SH-SY5Y (cell line): ENCODE measurements at regions not wholly inside any gene's neighbourhood (a gene's known extent, or its start where the extent isn't known, plus 50 kb on each side); places are given as distances from the start of the nearest gene placed in this dataset.

Experiments
- GATA2 ChIP-seq: IDR thresholded peaks from 2 replicates; pipeline ENCODE4 v1.6.1; 2011; ENCODE audit warnings: mild to moderate bottlenecking, low read depth, low read length
- GATA3 ChIP-seq: IDR thresholded peaks from 2 replicates; pipeline ENCODE4 v1.6.1; 2011; ENCODE audit warnings: low read depth, mild to moderate bottlenecking, low read length, moderate library complexity

DNA sequence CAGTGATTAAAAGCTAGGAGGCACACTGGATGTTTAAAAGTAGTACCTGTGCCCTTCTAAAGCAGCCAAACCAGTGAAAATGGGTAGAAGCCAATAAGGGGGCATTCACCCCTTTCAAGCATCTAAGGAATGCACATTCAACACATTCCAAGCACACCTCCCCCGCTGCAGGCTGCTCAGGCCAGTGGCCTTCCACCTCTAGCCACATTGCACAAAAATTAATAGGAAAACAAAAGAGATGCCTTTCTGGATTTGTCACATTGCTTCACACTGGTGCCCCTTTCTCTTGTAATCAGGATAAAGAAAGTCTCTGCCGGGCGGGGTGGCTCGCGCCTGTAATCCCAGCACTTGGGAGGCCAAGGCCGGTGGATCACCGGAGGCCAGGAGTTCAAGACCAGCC lies 834.0 kb downstream of the USP25 start:
- TF ChIP-seq GATA3 (no peak), GATA2 (no peak)

DNA sequence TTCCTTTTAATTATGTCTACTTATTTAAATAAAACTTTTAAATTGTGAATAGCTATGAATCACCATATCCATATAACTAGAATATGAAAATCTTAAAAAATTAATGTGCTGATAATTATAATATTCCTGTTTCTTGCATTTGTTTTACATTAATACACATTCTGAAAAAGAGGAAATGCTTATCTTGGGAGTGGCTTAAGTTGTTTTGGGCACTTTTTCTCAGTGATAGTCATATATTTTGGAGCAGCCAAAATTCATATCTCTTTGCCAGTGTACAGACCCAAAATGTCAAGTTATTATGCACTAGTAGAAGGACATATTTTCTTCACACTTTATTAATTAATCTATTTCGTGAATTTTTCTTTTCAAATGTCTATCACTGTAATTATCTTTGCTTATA lies 838.5 kb downstream of the USP25 start:
- TF ChIP-seq GATA2 (no peak), GATA3 (no peak)

DNA sequence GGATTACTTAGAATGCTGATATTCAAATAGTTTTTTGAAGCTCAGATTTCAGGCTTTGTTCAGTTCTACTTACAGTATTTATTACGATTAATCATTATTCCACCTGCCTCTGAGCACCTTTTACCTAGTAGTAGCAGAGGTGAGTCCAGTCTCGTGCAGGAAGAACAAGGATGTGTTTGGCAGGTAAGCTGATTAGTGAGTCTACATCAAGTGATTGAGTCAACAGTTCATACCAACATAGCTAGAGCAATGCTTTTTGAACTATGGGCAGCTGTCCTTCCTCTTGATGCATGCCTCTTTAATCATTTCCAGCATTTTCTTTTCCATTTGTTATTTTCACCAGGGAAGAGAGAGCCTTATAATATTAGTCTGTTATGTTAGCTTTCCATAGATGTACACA lies 838.9 kb downstream of the USP25 start:
- TF ChIP-seq GATA2 (no peak), GATA3 (no peak)

GRCh38 chr21:16569679-16570078 lies 839.9 kb downstream of the USP25 start:
- TF ChIP-seq GATA3 (no peak), GATA2 (no peak)

- TF ChIP-seq GATA2 (no peak), GATA3 (no peak)
These were observed 840.4 kb downstream of the USP25 start for GRCh38 chr21:16570171-16570570.

DNA sequence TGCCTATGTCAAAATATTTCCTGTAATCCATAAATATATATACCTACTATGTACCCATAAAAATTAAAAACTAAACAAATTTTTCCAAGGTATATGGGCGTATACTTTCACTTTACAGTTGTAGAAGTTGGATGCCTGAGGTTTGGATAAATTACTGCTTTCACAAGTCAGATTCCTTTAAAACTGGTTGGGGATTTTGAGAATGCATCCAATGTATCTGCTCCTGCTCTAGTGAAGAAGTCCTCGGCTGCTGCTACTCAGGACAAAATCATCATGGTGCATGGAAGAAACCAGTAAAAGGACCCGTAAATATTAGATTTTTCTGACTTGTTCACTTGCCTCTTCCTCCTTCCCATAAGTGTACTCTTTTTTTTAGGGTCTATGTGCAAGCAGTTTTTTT lies 841.1 kb downstream of the USP25 start:
- TF ChIP-seq GATA2 (no peak), GATA3 (no peak)

DNA sequence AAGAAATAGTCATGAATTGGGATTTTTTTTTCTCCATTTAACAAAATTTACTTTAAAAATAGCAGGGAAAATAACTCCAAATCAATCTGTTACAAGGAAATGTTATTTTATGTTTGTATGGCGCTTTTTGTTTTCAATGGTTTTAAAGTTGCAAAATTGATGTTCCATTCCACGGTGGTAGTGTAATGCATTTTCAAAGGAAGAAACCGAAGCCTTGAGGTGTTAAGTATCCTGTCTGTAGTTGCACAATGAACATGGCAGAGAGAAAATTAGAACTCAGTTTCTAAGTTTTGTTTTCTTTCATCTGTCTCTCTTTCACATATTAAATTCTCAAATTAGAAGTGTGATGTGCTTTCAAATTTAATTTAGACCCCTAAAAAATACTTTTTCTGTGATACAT lies 841.8 kb downstream of the USP25 start:
- TF ChIP-seq GATA3 (no peak), GATA2 (no peak)

DNA sequence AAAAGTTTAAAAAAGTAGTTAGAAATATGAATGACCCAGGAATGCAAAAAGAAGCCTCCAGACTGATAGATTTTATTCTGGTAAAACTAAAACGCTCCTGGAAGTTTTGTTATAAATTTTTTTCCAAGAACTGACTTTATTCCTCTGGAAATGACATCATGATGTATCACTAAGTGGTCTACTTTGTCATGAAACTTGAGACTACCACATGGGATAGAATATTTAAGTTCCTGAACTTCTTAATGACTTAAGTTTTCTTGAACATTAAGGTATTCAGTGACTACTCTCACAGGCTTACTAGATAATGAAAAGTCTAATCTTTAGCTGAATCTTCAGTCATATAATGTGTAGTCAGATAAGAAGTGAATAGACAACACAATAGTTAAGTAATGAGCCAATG lies 842.2 kb downstream of the USP25 start:
- TF ChIP-seq GATA2: no peak
- no peak for TF ChIP-seq GATA3

DNA sequence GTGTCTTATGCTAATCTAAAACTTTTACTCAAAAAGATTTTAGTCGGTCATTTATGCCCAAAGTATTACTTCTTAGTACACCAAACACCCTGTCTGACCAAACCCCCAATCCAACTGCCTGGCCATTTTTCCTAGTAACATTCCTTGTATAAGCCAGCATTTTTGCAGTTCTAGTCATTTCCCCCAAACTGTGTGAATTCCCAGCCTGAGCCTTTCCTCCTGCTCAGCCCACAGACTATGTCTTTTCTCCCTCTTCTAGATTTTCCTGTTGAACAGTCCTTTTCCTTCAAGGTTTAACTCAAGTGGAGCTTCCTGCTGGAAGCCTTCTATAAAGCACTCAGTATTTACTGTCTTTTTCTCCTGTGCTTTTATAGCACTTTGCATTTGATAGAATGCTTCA lies 843.8 kb downstream of the USP25 start:
- TF ChIP-seq GATA3 (no peak), GATA2 (no peak)

DNA sequence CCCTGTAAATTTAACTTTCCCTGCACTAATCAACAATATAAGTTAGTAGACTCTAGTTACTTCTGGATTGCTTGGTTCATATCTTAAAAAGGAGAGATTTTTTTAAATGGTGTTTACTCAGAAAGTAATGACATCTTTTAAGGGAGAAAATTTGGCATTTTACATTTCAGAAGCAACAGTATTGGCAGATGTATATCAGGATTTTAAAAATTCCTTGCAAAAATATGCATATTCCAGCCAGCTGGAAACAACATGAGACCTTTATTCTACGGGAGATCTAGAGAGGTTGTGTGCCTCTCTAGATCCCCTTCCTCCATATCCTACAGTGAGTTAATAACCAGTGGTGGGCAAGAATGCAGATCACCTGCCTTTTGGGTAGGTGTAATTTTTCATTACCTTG lies 848.2 kb downstream of the USP25 start:
- TF ChIP-seq GATA2: no peak
- no peak for TF ChIP-seq GATA3

DNA sequence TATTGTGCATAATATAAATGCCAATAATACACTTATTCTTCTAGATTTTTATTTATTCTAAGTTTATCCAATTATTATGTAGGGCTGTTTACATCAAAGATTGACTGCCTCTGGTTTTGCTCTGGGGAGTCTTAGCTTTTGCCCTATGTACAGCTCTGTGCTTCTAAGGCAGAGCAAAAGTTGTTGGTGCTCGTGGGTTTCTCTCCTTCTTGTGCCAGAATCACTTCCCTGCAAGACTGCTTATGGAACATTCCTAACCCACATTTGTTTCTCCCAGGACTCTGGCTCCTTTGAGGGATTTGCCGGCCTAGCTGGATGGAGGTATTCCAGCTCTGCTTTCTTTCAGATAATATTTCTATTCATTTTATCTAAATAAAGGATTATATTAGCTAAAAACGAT lies 849.1 kb downstream of the USP25 start:
- no peak for TF ChIP-seq GATA2
- no peak for TF ChIP-seq GATA3

DNA sequence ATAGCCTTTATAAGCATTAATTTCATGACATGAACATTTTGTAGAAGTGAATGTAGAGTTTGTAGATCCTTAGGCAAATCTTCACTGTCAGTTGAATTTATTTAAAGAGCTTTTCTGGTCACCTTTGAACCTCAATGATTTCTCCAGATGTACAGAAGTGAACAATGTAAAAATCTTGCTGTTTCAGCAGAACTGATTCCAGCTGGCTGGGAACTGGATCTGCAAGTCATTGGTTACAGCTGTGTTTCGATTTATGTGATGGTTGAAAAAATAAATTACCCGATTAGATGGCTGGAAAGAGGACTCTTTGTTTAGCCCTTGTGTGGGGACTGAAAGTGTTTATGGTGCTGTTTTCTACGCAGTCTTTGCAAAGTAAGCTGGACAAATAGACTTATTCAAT lies 849.8 kb downstream of the USP25 start:
- TF ChIP-seq GATA3: no peak
- no peak for TF ChIP-seq GATA2

GRCh38 chr21:16580661-16581060 lies 850.9 kb downstream of the USP25 start:
- TF ChIP-seq GATA3: no peak
- no peak for TF ChIP-seq GATA2

- no peak for TF ChIP-seq GATA2
- TF ChIP-seq GATA3: no peak
These were observed 853.8 kb downstream of the USP25 start for GRCh38 chr21:16583556-16583955.

- no peak for TF ChIP-seq GATA3
- no peak for TF ChIP-seq GATA2
These were observed 855.0 kb downstream of the USP25 start for GRCh38 chr21:16584756-16585155.

GRCh38 chr21:16585896-16586295 lies 856.1 kb downstream of the USP25 start:
- no peak for TF ChIP-seq GATA2
